Mucosa of rectum (tissue), 2 donors: ENCODE measurements at regions not wholly inside any gene's neighbourhood (a gene's known extent, or its start where the extent isn't known, plus 50 kb on each side); places are given as distances from the start of the nearest gene placed in this dataset.

Source experiments
- H3K27ac ChIP-seq, 2 donors: one replicate each; pipeline ENCODE4 v1.7.0; 2013; ENCODE audit warnings: inconsistent platforms in 2 of 2, low read depth in 2 of 2, low read length in 2 of 2
- H3K27me3 ChIP-seq, 2 donors: one replicate each; pipeline ENCODE4 v1.7.0; 2013; ENCODE audit warnings: low read length in 2 of 2; ENCODE audit not compliant: control insufficient read depth in 2 of 2, insufficient read depth in 2 of 2
- H3K36me3 ChIP-seq, 2 donors: one replicate each; pipeline ENCODE4 v1.7.0; 2013; ENCODE audit warnings: low read length in 2 of 2; ENCODE audit not compliant: control insufficient read depth in 2 of 2, insufficient read depth in 2 of 2
- H3K4me1 ChIP-seq, 2 donors: one replicate each; pipeline ENCODE4 v1.7.0; 2013; ENCODE audit warnings: low read length in 2 of 2, mild to moderate bottlenecking in 1 of 2; ENCODE audit not compliant: control insufficient read depth in 2 of 2, insufficient read depth in 2 of 2
- H3K4me3 ChIP-seq, 2 donors: one replicate each; pipeline ENCODE4 v1.7.0; 2013; ENCODE audit warnings: low read length in 2 of 2
- H3K9ac ChIP-seq, 2 donors: one replicate each; pipeline ENCODE4 v1.7.0; 2013; ENCODE audit warnings: low read length in 2 of 2, low read depth in 1 of 2, mild to moderate bottlenecking in 1 of 2
- H3K9me3 ChIP-seq, 2 donors: one replicate each; pipeline ENCODE4 v1.7.0; 2013; ENCODE audit warnings: low read length in 2 of 2; ENCODE audit not compliant: control insufficient read depth in 2 of 2
- donor health status: healthy.
- donor health status: Normal muscosa, but diverticular disease.

GRCh38 chr18:75958683-75959082 is 531.2 kb upstream of the SMIM21 start:
- no peaks in the 10 kb centered on the region for H3K36me3 ChIP-seq
- no peak overlapping the region for H3K9ac ChIP-seq
- peaks cover 0 to 2% of the 10 kb centered on the region in 2 donors for H3K9me3 ChIP-seq

GRCh38 chr18:75945265-75945933 is 517.9 kb upstream of the SMIM21 start:
- Histone ChIP-seq H3K9me3 (no peaks in the 10 kb centered on the region), H3K27ac (no peak overlapping the region), H3K9ac (no peak overlapping the region), H3K27me3 (no peaks in the 10 kb centered on the region), H3K36me3 (no peaks in the 10 kb centered on the region), H3K4me3 (no peak overlapping the region), H3K4me1 (no peaks in the 10 kb centered on the region)

More at GRCh38 chr18:75958683-75959082, 531.2 kb upstream of the SMIM21 start:
- Histone ChIP-seq H3K27me3 (no peaks in the 10 kb centered on the region), H3K4me3 (no peak overlapping the region), H3K27ac (no peak overlapping the region), H3K4me1 (no peaks in the 10 kb centered on the region)

GRCh38 chr18:75937306-75937705 is 509.8 kb upstream of the SMIM21 start:
- Histone ChIP-seq H3K36me3 (no peaks in the 10 kb centered on the region), H3K9ac (no peak overlapping the region), H3K27ac (no peak overlapping the region), H3K9me3 (no peaks in the 10 kb centered on the region), H3K4me1 (no peaks in the 10 kb centered on the region), H3K27me3 (no peaks in the 10 kb centered on the region), H3K4me3 (no peak overlapping the region)

- Histone ChIP-seq H3K4me3 (no peak overlapping the region), H3K27me3 (no peaks in the 10 kb centered on the region), H3K9ac (no peak overlapping the region), H3K4me1 (no peaks in the 10 kb centered on the region), H3K27ac (no peak overlapping the region), H3K36me3 (no peaks in the 10 kb centered on the region), H3K9me3 (no peaks in the 10 kb centered on the region)
Measured at GRCh38 chr18:75936862-75937261, 509.4 kb upstream of the SMIM21 start.

- H3K9me3 ChIP-seq: no peaks in the 10 kb centered on the region
- no peak overlapping the region for H3K9ac ChIP-seq
- no peaks in the 10 kb centered on the region for H3K36me3 ChIP-seq
- no peak overlapping the region for H3K4me3 ChIP-seq
- H3K4me1 ChIP-seq: no peaks in the 10 kb centered on the region
- no peak overlapping the region for H3K27ac ChIP-seq
- no peaks in the 10 kb centered on the region for H3K27me3 ChIP-seq
Measured at GRCh38 chr18:75931079-75931478, 503.6 kb upstream of the SMIM21 start.

GRCh38 chr18:75928706-75929105 is 501.2 kb upstream of the SMIM21 start:
- no peaks in the 10 kb centered on the region for H3K4me1 ChIP-seq
- H3K36me3 ChIP-seq: no peaks in the 10 kb centered on the region
- no peak overlapping the region for H3K9ac ChIP-seq
- H3K4me3 ChIP-seq: no peak overlapping the region
- H3K27ac ChIP-seq: no peak overlapping the region
- no peaks in the 10 kb centered on the region for H3K27me3 ChIP-seq
- H3K9me3 ChIP-seq: no peaks in the 10 kb centered on the region

GRCh38 chr18:75927791-75928190 is 500.3 kb upstream of the SMIM21 start:
- Histone ChIP-seq H3K9ac (no peak overlapping the region), H3K9me3 (no peaks in the 10 kb centered on the region), H3K4me1 (no peaks in the 10 kb centered on the region), H3K4me3 (no peak overlapping the region), H3K27me3 (no peaks in the 10 kb centered on the region), H3K36me3 (no peaks in the 10 kb centered on the region), H3K27ac (no peak overlapping the region)

- no peaks in the 10 kb centered on the region for H3K36me3 ChIP-seq
Measured at GRCh38 chr18:75926811-75927210, 499.3 kb upstream of the SMIM21 start.

GRCh38 chr18:75923169-75923568 is 495.7 kb upstream of the SMIM21 start:
- Histone ChIP-seq H3K9me3 (no peaks in the 10 kb centered on the region), H3K27ac (no peak overlapping the region)

More at GRCh38 chr18:75926811-75927210, 499.3 kb upstream of the SMIM21 start:
- no peak overlapping the region for H3K27ac ChIP-seq
- no peak overlapping the region for H3K9ac ChIP-seq
- H3K27me3 ChIP-seq: no peaks in the 10 kb centered on the region
- H3K4me3 ChIP-seq: no peak overlapping the region
- H3K9me3 ChIP-seq: no peaks in the 10 kb centered on the region
- no peaks in the 10 kb centered on the region for H3K4me1 ChIP-seq

GRCh38 chr18:75916624-75916982 is 489.1 kb upstream of the SMIM21 start:
- H3K9me3 ChIP-seq: no peaks in the 10 kb centered on the region
- H3K27me3 ChIP-seq: peaks cover 0 to 2% of the 10 kb centered on the region in 2 donors
- no peak overlapping the region for H3K4me3 ChIP-seq
- no peaks in the 10 kb centered on the region for H3K4me1 ChIP-seq
- no peaks in the 10 kb centered on the region for H3K36me3 ChIP-seq
- no peak overlapping the region for H3K9ac ChIP-seq
- no peak overlapping the region for H3K27ac ChIP-seq

More at GRCh38 chr18:75923169-75923568, 495.7 kb upstream of the SMIM21 start:
- Histone ChIP-seq H3K36me3 (no peaks in the 10 kb centered on the region), H3K4me1 (no peaks in the 10 kb centered on the region), H3K27me3 (no peaks in the 10 kb centered on the region), H3K9ac (no peak overlapping the region), H3K4me3 (no peak overlapping the region)
